Left kidney (tissue), 1 donor: ENCODE measurements at regions not wholly inside any gene's neighbourhood (a gene's known extent, or its start where the extent isn't known, plus 50 kb on each side); places are given as distances from the start of the nearest gene placed in this dataset.

Source experiments
- DNase-seq: peaks from one replicate; pipeline ENCODE4 v3.0.0-alpha.2; 2013

DNA sequence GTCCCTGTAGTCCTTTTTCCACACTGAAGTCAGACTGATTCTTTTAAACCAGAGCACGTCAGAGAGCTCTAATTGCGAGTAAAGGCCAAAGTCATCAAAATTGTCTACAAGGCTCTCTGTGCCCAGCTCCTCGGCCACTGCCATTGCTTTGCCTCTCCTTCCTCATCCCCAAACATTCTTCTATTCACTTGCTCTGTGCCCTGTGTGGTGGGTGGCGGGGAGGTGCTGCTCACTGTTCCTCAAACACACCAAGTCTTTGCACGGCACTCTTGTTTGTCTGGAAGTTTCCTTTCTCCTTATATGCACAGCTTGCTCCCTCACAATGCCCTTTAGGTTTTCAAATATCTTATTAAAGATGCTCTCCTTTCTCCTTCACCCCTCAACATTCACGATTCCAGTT is 100.1 kb upstream of the FSHR start:
- no peak for DNase-seq

DNA sequence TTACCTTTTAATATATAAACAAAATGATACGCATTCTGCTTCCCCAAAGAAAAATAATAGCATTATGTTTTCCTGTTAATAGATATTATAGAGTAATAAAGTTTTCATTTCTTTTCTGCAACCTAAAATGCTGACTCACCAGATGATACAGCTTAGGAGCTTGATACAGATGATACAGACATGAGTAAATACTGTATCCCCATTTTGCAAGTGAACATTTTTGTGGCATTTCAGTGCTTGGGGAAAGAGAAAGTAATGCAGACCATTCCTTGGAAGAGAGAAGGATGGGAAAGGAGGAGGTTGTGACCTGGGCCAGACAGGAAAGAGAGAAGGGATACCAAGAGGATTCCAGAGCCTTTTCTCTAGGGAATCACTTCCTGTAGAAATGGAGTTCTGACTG is 97.5 kb upstream of the FSHR start:
- no peak for DNase-seq

DNA sequence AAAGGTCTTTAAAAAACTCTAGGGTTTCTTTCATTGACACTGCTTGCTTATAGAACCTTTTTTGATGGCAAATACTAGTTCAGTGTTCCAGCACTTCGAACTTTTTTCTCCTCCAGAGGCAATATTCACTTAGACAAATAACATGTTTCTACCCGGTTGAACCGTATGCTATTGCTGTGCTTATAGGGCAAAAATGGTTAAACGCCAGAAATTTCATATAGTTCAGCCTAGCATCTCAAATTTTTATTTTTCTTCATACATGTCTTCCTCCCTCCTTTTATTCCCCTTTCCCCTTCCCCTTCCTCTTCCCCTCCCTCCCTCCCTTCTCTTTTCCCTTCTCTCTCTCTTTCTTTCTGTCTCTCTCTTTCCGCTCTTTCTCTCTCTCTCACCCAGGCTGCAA is 96.9 kb upstream of the FSHR start:
- DNase-seq: no peak

DNA sequence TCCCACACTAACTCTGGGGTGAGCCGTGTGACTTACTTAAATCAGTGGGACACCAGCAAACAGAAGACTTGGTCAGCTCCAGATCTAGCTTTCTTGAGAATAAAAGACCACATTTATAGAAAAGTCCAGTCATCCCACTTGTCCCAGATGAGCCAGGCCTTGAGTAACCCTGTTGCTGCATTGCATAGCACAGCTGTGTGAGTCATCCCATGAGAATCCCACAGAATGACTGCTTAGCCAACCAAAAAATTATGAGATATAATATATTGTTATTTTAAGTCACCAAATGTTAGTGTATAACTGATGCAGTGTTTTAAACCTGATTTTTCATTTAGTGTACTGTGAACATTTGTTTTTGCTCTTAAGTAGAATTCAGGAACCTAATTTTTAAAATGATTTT is 94.2 kb upstream of the FSHR start:
- no peak for DNase-seq

DNA sequence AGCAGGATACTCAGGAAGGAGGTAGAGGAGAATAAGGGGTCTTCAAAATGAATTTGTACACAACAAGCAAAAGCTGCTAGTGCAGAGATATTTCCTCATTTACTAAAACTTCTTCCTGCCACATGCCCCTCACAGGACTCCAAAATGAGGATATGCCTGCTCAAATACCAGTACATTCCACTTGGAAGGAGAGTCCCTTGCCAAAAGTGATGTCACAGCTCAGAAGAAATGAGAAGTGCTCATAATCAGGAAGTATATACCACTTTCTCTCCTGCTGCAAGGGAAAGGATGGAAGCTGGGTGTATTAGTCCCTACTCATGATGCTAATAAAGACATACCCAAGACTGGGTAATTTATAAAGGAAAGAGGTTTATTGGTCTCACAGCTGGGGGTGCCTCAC is 87.7 kb upstream of the FSHR start:
- DNase-seq: no peak

DNA sequence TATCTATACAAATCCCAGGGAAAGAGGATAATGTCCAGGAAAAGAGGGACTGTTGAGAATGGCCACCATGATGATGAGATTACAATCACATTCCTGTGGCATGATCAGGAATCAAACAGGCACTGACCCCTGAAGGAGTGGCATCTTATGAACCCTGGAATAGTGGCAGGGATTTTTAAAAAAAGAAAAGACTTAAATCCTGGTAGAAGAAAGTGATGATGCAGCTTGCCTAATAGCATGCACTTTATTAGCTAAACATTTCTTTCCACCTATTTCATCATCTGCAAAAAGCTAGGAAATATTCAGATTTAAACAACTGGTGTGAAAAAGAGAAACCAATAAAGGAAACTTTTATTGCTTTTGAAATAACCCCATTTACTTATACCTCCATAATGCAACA is 87.2 kb upstream of the FSHR start:
- no peak for DNase-seq

DNA sequence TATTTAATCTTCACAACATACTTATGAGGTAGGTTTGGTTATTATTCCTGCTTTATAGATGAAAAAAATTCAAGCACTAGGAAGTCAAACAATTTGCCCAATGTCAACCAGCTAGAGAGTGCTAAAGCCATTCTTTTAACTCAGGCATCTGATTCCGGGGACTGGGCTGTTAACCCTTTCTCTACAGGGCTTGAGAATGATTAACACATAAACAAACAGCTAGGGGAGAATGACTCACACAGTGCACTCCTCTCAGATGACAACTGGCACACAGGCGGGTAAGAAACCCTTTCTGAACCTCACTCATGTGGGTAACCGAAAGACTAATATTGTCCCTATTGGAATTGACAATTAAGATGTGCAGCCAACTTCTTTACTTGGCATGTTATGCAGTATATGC is 86.3 kb upstream of the FSHR start:
- no peak for DNase-seq

DNA sequence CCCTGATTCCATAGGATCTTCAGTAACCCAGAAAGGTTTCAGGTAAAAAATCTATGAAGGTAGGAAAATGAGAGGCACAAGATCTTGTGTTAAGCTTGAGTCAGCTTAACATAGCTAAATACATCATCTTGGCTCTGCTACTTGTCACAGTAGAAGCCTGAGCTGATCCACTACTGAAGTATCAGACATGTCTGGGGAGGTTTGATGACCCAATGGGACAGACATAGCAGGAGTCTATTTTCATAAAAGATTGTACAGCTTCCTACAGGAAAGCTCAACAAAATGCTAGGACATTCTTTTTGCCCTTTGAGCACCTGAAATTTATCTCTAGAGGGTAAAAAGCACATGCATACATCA is 84.3 kb upstream of the FSHR start:
- DNase-seq: no peak

DNA sequence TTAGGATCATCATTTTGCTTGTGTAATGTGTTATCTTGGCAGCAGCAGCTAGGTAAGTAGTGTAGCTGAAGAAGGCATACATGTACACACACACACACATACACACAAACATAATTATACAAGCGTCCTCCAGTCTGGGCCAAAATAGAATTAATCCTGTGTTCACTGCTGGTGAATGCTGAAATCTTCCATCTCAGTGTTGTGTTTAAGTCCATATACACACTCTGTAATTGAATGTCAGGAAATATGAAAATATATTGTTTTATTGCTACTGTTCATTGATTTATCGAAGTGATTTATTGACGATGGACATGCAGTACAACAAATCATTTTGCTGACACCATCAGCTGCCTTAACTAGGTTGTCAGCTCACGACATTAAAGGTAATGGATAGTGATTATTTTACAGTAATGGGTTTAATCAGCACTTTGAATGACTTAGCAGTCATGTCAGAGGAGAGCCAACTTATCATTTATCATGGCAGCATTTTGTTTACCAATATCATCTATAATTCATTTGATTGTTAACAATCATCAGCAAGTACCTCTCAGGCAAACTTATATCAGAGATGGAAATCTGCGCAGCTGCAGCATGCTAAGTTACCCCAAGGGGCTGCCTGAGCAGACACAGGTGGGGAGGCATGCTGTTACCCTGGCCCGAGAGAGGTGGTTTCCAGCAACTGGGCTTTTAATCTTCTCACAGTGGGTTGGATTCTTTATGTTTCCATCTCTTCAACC is 83.7 kb upstream of the FSHR start:
- no peak for DNase-seq

DNA sequence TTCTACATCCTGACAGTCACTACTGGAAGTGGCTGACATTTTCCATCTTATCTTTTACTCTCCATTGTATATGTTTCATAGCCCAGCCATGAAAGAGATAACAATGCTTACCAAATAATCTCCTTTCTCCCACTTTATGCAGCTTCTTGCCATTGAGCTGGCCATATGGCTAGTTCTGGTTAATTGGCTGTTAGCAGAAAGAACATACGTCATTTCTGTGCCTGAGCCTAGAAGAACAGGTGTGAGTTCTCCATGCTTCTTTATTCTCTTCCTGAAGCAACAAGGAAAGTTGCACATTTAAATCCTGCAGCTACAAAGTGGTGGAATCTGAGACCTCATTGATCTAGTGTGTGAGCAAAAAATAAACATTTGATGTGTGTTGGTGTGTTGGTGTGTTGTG is 82.0 kb upstream of the FSHR start:
- no peak for DNase-seq

DNA sequence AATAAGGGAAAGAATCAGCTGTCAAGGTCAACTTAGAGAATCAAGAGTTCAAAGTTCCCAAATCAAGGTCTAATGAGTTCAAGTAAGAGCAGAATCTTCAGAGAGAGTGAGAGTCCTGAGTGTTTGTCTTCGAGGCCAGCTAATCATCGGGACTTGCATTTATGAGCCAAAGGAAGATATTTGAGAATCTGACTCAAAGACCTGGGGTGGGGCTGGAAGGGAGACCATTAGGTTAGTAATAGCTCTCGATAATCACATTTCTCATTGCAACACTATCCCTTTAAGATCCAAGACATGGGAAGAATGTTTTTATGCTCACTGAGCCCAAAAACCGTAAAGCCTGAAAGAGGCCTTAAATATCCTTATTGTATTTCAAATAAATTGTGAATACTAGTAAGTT is 72.0 kb upstream of the FSHR start:
- no peak for DNase-seq

DNA sequence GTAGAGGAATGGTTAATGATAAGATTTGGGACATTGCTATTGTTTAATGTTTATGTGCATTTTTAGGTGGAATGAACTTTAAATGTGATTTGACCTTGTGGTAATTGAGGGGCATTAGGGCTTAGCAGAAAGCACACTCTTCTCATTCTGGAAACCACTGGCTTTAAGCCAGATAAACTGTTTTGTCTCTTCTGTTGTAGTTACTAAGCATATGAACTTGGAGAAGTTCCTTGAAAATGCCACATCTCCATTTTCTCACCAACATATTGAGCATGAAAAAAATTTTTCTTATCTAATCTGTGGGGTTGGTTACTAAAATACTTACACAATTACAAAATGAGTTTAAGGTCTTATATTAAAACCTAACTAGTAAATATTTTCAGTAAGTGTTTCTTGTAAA is 70.8 kb upstream of the FSHR start:
- DNase-seq: no peak

DNA sequence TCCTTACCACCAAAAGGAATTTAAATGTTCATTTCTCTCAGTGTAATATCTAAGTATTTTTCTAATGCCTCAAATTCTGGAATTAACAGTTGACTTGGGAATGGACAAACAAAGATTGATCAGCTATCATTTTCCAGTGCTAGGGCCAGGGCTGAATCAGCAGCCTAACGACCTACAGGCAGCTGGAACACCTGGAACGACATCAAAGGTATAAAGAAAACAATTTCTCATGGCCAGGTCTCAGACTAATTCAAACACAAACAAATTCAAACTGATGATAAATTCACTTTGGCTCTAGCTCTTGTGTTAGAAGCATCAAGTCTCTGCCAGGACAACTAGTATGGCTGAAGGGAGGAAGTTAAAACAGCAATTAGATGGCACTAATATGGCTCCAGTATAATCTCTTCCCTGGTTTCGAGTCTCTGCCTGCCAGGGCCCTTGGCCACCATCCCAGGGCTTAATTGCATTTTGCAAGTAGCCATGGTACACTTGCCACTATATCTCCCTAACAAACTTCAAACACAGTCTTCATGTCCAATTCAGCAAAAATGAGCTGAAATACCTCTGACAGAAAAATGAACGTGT is 70.2 kb upstream of the FSHR start:
- no peak for DNase-seq

DNA sequence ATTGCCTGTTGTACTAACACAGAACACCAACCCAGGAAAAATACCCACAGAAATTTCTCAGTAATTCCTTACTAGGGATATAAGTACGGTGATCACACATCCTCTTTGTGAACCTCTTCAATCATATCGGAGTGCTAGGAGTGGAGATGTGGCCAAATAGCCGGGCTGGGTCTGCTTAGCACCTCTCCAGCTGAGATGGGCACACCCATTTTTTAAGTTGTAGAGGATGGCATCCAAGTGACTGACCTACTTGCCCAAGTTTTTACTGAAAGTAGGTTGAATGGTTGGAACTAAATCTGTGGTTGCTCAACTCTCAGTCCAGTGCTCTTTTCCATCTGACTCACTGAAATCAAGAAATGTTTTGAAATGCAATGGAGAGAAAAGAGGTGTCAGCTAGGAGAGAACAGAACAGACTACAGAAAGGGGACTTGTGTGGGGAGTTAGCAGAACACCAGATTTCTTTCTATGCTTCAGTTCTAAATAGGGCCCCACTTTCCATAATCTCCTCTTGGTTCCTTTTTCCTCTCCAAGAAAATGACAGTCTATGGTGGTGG is 68.7 kb upstream of the FSHR start:
- no peak for DNase-seq

DNA sequence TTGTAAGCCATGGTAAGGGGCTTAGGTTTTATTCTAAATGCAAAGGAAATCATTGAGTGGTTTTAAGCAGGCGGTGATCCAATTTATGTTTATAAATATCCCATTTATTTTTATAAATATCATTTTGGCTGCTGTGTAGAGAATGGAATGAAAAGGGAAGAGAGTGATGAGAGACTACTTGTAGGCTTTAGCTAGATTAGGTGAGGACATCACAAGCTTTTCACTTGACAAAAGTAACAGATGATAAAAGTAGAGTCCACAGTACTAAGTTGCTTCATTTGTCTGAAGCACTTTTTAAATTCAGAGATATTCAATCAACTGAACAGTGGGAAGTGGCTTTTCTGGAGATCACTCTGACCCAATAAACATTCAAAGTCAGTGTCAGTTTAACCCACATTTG is 65.4 kb upstream of the FSHR start:
- no peak for DNase-seq

DNA sequence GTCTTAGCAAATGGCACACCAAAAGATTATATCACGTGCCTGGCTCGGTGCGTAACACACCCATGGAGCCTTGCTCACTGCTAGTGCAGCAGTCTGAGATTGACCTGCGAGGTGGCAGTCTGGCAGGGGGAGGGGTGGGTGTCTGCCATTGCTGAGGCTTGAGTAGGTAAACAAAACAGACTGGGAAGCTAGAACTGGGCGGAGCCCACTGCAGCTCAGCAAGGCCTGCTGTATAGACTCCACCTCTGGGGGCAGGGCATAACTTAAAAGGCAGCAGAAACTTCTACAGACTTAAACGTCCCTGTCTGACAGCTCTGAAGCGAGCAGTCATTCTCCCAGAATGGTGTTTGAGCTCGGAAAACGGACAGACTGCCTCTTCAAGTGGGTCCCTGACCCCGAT is 55.9 kb upstream of the FSHR start:
- DNase-seq: no peak

DNA sequence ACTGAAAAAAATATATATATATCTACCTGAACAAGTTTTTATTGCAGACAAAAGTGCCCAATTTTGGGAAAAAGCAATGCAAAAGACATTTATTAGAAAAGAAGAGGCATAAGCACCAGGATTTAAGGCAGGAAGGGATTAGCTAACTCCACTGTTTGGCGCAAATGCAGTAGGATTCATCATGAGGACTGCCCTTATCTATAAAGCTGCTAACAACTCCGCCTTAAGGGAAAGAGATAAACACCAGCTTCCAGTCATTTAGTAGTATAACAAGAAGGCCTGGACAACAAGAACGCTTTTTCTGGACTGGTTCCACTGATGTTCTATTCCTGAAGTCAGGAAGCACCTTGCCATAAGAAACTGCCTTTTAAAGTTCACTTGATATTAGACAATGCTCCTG is 52.9 kb upstream of the FSHR start:
- no peak for DNase-seq
